NCI-H1694 (cell line): ENCODE measurements at regions not wholly inside any gene's neighbourhood (a gene's known extent, or its start where the extent isn't known, plus 50 kb on each side); places are given as distances from the start of the nearest gene placed in this dataset.
"Not testable (repeated sequence)": the region's sequence is repeated elsewhere in the genome, so short reads cannot be mapped to it uniquely, and the experiment has no call there.

ENCODE experiments used
- DNase-seq: peaks from one replicate; lab custom pipeline; 2025; lab: John Stamatoyannopoulos, UW

- no peak for DNase-seq
Observed at GRCh38 chr2:129367107-129367506, 612.4 kb upstream of the RAB6C start.

- no peak for DNase-seq
Observed at GRCh38 chr2:129369437-129369836, 610.0 kb upstream of the RAB6C start.

- DNase-seq: no peak
Observed at GRCh38 chr2:129374452-129374851, 605.0 kb upstream of the RAB6C start.

DNA sequence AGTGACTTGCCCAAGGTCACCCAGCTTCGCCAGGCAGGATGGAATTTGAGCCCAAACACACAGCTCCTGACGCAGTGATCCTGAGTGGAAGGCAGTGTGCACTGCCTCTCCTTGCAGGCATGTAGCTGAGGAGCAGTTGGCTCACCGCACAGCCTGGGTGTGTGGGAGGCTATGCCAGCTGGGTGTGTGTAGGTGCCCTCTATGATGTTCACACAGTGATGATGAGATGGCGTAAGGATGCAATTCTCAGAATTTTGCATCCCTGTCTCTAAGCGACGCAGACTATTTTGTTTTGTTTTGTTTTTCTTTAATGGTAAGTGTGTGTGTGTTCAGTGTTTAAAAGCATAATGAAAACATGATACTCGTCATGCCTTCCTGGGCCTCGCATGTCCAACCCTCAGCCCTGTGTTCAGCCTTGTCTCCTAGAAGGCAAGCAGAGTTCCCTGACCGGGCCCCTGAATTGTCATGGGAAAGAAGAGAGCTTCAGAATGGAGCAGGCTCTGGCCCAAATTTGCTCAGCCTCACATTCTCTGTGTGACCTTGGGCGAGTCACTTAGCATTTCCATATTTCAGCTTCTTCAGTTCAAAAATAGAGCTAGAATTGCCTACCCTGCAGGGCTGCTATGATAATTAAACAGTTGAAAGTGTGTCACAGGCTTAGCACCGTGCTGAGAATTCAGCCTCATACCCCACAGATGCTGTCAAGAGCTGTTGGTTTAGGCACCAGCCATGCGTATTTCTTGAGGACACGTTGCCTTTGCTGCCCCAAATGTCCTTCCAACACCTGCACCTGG lies 603.6 kb upstream of the RAB6C start:
- no peak for DNase-seq

DNA sequence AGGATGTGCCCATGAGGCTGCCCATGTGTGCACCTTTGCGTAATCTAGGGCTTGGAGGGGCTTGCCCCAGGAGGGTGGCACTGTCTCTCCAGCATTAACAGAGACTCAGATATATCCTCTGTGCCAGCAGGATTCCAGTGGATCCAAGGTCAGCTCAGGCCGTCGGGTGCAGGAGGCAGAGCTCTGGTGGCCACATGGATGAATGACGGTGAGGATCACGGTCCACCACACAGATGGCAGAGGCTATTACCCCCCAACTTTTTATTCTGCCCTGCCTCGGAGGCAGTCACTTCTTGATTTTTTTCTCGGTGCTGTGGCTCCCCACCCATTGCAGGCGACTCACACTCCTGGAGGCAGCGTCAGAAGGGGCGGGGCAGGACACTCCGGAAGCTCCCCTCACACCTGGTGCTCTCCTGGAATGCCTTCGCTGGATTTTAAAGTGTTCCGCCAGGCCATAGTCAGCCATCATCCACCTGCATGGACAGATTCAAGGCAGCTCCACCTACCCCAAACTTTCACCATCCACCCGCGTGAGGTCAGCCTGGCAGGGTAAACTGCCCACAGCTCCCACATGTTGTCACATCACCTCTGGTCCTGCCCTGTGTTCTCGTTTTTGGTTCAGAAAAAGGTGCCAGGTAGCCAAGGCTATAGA lies 602.9 kb upstream of the RAB6C start:
- no peak for DNase-seq

DNA sequence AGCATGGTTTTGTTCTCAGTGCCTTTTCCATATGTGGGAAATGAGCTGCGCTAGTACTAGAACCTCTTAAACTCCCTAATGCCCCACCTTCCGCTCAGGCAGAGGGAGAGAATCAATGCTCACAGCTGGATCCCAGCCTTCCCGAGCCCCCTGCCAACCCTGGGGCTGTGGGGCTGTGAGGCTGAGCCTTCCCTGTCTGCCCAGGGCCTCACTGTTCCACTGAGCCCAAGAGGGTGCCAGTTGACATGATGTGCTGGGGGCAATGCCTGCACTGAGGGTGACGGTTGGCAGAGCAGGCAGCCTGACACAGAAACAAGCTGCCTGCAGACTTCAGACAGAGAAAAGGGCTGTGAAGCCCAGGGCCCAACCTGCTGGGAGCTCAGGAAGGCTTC lies 602.4 kb upstream of the RAB6C start:
- DNase-seq: no peak

DNA sequence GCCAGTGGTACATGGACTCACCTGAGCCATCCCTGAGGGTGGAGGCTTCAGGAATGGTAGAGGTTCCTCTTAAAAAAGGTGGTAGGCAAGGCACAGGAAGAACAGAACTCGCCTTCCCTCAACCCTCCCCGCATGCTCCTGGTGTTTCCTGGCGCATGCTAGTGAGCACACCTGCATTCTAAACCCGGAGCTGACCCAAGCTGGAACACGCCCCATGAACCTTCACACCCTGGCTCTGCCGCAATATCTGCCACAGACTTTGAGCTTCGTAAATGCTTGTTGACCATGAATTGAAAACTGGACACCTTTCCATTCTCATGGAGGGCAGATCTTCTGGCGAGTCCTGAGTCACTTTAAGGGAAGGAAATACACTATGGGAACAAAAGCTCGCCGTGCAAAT lies 601.3 kb upstream of the RAB6C start:
- no peak for DNase-seq

DNA sequence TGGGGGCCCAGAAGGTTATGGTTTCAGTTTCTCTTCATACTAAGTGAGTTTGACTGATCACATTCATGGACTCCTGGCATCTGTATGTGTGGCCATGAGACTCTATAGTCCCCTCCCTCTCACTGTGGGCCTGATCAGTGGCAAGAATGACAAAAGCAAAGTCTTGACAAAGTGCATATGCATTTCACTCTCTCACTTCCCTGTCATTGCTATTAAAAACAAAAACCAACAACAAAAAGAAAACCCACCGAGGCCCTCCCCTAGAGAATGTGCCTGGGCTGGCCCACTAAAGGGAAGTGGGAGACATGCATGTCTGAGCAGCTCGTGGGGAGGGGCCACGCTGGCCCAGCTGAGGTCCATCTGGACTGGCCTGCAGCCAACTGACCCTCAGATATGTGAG lies 600.1 kb upstream of the RAB6C start:
- no peak for DNase-seq

GRCh38 chr2:129381789-129382188 lies 597.7 kb upstream of the RAB6C start:
- DNase-seq: no peak

DNA sequence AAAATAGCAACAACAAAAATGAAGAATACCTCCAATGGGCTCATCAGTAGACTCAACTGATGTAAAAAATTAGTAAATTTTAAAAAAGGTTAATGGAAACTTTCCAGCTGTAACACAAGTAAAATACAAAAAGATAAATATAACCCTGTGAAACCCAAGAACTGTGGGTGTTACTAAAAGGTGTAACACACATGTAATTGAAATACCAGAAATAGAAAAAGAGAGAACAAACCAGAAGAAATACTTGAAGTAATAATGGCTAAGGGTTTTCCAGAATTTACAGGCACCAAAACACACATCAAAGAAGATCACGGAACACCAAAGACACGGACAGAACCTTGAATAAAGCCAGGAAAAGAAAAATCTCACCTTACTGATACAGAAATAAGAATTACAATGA lies 590.6 kb upstream of the RAB6C start:
- DNase-seq: no peak

GRCh38 chr2:129393816-129394215 lies 585.6 kb upstream of the RAB6C start:
- DNase-seq: no peak

DNA sequence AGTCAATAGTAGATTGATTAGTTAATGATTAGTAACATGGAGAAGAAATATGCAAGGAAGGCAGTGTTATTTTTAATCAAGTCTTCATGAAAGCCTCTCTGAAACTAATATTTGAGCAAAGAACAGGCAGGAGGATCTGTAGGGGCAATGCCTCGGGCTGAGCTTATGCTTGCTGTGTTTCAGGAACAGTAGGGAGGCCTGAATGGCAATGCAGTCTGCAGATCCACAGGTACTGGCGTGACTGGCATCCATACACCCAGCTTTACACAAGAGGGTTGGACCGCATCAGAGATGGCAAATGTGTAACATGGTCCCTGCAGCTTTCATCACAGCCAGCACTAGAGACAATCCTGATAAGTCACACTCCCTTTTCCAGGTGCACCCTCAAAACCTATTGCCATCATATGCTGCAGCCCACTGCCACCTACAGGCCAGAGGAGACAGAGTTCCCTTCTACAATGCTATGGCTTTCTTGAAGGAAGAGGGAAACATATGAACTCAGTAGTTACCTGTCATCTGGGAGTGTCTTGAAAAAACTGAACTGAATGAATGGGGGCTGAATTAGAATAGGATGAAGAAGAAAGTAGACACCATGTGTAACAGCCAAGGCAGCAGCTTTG lies 582.4 kb upstream of the RAB6C start:
- DNase-seq: peak; percentile 53

GRCh38 chr2:129400826-129401225 lies 578.6 kb upstream of the RAB6C start:
- DNase-seq: peak; percentile 81

DNA sequence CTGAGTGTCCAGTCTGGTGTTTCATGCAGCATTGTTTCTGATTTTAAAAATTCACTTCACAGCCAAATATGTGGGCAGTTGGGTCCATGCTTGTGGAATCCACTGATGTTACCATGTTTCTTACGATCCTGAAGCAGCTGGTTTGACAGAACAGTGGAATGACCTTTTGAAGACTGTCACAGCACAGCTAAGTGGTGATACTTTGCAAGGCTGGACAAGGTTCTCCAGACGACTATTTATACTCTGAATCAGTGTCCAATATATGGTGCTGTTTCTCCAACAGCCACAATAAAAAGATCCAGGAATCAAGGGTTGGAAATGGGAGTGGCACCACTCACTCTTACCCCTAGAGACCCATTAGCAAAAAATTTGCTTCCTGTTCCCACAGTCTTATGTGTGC lies 577.4 kb upstream of the RAB6C start:
- DNase-seq: no peak

- DNase-seq: no peak
Observed at GRCh38 chr2:129404000-129404685, 575.3 kb upstream of the RAB6C start.

GRCh38 chr2:129408570-129408969 lies 570.9 kb upstream of the RAB6C start:
- DNase-seq: no peak

DNA sequence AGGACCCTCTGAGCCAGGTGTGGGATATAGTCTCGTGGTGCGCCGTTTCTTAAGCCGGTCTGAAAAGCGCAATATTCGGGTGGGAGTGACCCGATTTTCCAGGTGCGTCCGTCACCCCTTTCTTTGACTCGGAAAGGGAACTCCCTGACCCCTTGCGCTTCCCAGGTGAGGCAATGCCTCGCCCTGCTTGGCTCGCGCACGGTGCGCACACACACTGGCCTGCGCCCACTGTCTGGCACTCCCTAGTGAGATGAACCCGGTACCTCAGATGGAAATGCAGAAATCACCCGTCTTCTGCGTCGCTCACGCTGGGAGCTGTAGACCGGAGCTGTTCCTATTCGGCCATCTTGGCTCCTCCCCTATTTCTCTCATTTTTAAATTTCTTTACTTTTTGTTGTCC lies 562.4 kb upstream of the RAB6C start:
- DNase-seq: not testable (repeated sequence)

- no peak for DNase-seq
Observed at GRCh38 chr2:129422028-129422427, 557.4 kb upstream of the RAB6C start.

DNA sequence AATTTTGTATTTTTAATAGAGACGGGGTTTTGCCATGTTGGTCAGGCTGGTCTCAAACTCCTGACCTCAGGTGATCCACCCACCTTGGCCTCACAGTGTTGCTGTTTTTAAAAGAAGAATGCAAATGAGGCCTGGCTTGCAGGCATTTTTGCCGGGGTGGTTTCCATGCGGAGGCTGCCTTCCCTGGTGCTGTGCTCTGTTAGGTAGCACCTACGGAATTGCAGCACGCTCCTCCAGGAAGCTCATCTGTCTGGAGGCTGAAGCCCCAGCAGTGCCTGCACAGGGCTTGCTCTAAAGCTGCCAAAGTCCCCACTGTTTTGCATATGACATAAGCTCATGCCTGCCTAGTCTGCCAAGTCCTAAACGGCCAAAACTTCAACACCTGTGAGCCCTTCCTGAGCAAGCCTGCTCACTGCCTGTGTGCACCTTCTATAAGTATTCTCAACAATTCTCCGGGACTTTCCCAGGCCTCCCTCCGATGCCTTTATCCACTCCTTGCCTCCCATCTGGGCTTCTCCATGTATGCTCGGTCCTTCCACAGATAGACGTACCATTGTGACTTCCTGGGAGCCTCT lies 551.3 kb upstream of the RAB6C start:
- DNase-seq: peak; percentile 40

- no peak for DNase-seq
Observed at GRCh38 chr2:129430911-129431310, 548.6 kb upstream of the RAB6C start.

- DNase-seq: no peak
Observed at GRCh38 chr2:129431881-129432280, 547.6 kb upstream of the RAB6C start.

DNA sequence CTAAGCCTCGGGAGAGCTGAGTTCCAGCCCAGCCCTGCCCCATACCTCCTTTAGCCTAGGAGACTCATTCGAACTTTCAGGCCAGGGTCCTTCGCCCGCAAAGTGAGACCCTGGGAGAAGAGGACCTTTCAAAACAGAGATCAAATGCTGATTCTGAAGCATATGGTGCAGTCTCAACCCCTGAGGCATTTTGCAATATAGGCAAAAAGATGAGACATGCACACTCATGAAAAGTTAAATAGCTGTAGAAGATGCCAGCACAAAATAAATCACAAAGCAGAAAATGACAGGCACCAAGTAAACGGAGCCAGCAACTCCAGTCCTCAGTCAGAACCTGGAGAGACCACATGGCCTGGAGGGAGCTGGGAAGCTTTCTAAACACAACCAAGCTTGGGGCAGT lies 542.7 kb upstream of the RAB6C start:
- DNase-seq: no peak
